SJSA1 (cell line): ENCODE measurements at regions not wholly inside any gene's neighbourhood (a gene's known extent, or its start where the extent isn't known, plus 50 kb on each side); places are given as distances from the start of the nearest gene placed in this dataset.
"Not testable (repeated sequence)": the region's sequence is repeated elsewhere in the genome, so short reads cannot be mapped to it uniquely, and the experiment has no call there.

Experiments
- DNase-seq, 2 experiments: peaks; one replicate each; pipeline ENCODE4 v3.0.0-alpha.2; 2015 to 2020; ENCODE audit warnings: low spot score in 2 of 2, low read depth in 1 of 2
- H3K27ac ChIP-seq: fragments of 250-450 bp; sonication (Bioruptor Pico); 2 replicates; pipeline ENCODE4 v1.5.1; 2020; ENCODE audit warnings: mild to moderate bottlenecking, moderate library complexity
- H3K27me3 ChIP-seq: fragments of 250-450 bp; sonication (Bioruptor Pico); replicated peaks from 2 replicates; pipeline ENCODE4 v1.5.1; 2020; ENCODE audit warnings: mild to moderate bottlenecking, moderate library complexity
- H3K36me3 ChIP-seq: fragments of 250-450 bp; sonication (Bioruptor Pico); 2 replicates; pipeline ENCODE4 v1.5.1; 2020; ENCODE audit warnings: mild to moderate bottlenecking
- H3K4me1 ChIP-seq: fragments of 250-450 bp; sonication (Bioruptor Pico); replicated peaks from 2 replicates; pipeline ENCODE4 v1.6.1; 2021; ENCODE audit warnings: mild to moderate bottlenecking
- H3K4me3 ChIP-seq: fragments of 250-450 bp; sonication (Bioruptor Pico); 2 replicates; pipeline ENCODE4 v1.5.1; 2020; ENCODE audit warnings: mild to moderate bottlenecking
- H3K9me3 ChIP-seq: fragments of 250-450 bp; sonication (Bioruptor Pico); replicated peaks from 2 replicates; pipeline ENCODE4 v1.5.1; 2020; ENCODE audit warnings: mild to moderate bottlenecking

GRCh38 chr12:88667615-88668014 is 87.3 kb upstream of the KITLG start:
- not testable (repeated sequence) for H3K36me3 ChIP-seq, H3K9me3 ChIP-seq, H3K27ac ChIP-seq, H3K4me3 ChIP-seq, H3K4me1 ChIP-seq, DNase-seq, H3K27me3 ChIP-seq

DNA sequence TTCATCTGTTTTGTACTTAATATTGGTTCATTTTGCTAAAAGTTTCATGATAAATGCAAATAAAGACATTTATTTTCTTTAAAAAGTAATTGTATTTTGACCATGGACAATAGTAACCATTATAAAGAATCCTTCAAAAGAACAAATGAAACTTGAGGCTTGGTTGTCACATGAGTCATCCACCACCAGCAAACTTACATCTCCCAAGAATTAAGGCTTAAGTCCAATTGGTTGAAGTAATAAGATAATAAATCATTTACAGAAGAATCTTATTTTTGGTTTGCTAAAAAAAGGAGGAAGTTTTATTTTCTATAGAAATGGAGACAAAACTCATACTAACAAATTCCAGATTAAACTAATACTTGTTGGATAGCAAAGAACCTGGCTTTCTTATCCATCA is 84.8 kb upstream of the KITLG start:
- H3K36me3 ChIP-seq: no peaks in the 10 kb centered on the region
- H3K27me3 ChIP-seq: no peaks in the 10 kb centered on the region
- H3K4me1 ChIP-seq: no peaks in the 10 kb centered on the region
- no peak overlapping the region for H3K4me3 ChIP-seq
- H3K9me3 ChIP-seq: no peaks in the 10 kb centered on the region
- DNase-seq: no peak
- no peak overlapping the region for H3K27ac ChIP-seq

DNA sequence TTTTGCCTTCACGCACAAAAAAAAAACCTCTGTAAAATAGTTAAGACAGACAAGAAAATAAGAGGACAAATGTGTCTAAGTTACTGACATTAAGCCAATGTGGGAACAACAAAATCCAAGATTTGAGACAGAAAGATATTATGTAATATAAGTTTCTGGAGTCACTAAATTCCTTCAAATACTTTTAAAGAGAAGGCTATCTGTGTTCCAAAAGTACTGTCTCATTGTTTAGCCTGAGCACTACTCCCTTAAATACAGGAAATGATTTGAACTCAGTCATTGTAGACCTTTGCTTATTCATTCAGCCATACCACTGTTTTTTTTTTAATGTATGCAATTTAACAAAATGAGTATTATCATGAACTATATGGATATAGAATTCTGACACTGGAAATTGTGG is 82.7 kb upstream of the KITLG start:
- H3K4me1 ChIP-seq: no peaks in the 10 kb centered on the region
- H3K9me3 ChIP-seq: no peaks in the 10 kb centered on the region
- no peaks in the 10 kb centered on the region for H3K36me3 ChIP-seq
- no peak for DNase-seq
- H3K4me3 ChIP-seq: no peak overlapping the region
- no peaks in the 10 kb centered on the region for H3K27me3 ChIP-seq
- H3K27ac ChIP-seq: no peak overlapping the region

DNA sequence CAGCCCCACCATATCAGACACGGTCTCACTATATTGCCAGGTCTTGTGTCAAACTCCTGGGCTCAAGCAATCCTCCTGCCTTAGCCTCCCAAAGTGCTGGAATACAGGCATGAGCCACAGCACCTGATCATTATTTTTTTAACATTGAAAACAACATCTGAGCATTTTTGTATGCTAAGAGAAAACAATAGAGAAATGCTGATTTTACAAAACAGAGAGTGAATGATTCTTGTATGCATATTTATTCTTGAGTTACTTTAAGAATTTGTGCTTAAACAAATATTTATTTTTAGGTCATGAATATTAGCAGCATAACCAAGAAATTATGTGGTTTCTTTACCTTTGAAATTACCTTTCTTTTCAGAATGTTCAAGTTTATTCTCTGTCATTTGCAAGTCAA is 81.8 kb upstream of the KITLG start:
- Histone ChIP-seq H3K9me3 (no peaks in the 10 kb centered on the region), H3K4me1 (no peaks in the 10 kb centered on the region), H3K27ac (no peak overlapping the region), H3K27me3 (no peaks in the 10 kb centered on the region), H3K36me3 (no peaks in the 10 kb centered on the region), H3K4me3 (no peak overlapping the region)
- DNase-seq: no peak

- Histone ChIP-seq H3K27me3 (no peaks in the 10 kb centered on the region), H3K4me3 (no peak overlapping the region), H3K27ac (no peak overlapping the region), H3K9me3 (no peaks in the 10 kb centered on the region), H3K36me3 (no peaks in the 10 kb centered on the region), H3K4me1 (no peaks in the 10 kb centered on the region)
- DNase-seq: no peak
Observed at GRCh38 chr12:88658009-88658408, 77.7 kb upstream of the KITLG start.

DNA sequence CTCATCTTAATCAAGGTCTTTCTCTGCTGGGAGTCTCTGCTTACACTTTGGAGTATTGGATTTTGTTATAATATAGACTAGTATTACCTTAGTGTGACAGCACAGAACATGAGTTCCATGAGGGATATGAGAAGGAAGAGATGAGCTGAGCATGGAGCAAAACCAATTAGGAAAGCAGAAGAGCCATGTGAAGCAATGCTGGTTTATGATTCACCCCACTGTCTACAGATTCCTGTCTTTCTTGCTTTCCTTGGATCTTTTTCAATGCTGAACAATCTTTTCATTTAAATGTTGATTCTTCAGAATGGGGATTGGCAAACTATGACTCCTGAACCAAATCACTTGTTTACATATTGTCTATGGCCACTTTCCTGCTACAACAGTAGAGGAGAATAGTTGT is 70.4 kb upstream of the KITLG start:
- Histone ChIP-seq H3K27ac (no peak overlapping the region), H3K36me3 (no peaks in the 10 kb centered on the region), H3K4me1 (no peaks in the 10 kb centered on the region), H3K27me3 (no peaks in the 10 kb centered on the region), H3K4me3 (no peak overlapping the region), H3K9me3 (no peaks in the 10 kb centered on the region)
- DNase-seq: no peak

DNA sequence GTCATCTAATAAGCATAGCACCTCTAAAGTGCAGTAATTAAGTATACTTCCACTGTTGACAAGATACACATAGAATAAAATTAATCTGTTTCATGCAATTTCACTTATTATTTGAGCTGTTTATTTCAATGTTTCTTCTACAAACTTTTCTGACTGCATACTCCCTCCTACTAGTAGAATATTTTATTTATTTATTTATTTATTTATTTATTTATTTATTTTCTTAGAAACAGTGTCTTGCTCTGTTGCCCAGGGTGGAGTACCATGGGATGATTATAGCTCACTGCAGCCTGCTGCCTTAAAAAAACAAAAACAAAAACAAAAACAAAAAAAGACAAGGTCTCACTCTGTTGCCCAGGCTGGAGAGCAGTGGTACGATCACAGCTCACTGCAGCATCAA is 68.4 kb upstream of the KITLG start:
- Histone ChIP-seq H3K4me1 (no peaks in the 10 kb centered on the region), H3K27ac (no peak overlapping the region), H3K27me3 (no peaks in the 10 kb centered on the region), H3K36me3 (no peaks in the 10 kb centered on the region), H3K4me3 (no peak overlapping the region), H3K9me3 (no peaks in the 10 kb centered on the region)
- DNase-seq: no peak

DNA sequence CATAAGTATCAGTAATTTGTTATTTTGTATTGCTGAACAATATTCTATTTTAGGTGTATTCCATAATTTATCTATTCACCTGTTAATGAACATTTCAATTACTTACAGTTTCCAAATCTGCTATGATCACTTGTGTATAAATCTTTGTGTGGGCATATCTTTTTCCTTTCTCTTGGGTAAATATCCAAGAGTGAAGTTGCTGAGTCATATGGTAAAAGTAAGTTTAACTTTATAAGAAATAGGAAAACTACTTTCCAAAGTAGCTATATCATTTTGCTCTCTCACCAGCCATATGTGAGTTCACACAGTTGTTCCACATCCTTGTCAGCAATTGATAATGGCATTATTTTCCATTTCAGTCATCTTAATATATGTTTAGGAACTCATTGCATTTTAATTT is 66.6 kb upstream of the KITLG start:
- Histone ChIP-seq H3K36me3 (no peaks in the 10 kb centered on the region), H3K4me1 (no peaks in the 10 kb centered on the region), H3K27ac (no peak overlapping the region), H3K9me3 (no peaks in the 10 kb centered on the region), H3K27me3 (no peaks in the 10 kb centered on the region), H3K4me3 (no peak overlapping the region)
- DNase-seq: no peak

DNA sequence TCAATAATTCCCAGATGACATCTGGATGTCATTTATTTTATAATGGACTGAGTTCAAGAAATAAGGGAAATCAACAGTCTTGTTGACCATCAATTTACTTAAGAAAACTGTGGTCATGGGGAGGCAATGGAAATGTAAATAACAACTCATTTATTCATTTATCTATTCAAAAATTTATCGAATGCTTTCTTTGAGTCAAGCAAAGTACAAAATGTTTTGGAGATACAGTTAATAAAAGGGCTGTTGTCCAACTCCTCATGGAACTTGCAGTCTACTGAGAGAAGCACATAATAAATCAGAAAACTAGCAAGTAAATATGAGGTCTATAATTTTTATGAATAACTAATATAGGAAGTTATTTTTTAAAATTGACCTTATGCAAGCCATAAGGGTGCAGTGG is 65.5 kb upstream of the KITLG start:
- Histone ChIP-seq H3K9me3 (no peaks in the 10 kb centered on the region), H3K4me3 (no peak overlapping the region), H3K27me3 (no peaks in the 10 kb centered on the region), H3K4me1 (no peaks in the 10 kb centered on the region), H3K36me3 (no peaks in the 10 kb centered on the region), H3K27ac (no peak overlapping the region)
- no peak for DNase-seq

DNA sequence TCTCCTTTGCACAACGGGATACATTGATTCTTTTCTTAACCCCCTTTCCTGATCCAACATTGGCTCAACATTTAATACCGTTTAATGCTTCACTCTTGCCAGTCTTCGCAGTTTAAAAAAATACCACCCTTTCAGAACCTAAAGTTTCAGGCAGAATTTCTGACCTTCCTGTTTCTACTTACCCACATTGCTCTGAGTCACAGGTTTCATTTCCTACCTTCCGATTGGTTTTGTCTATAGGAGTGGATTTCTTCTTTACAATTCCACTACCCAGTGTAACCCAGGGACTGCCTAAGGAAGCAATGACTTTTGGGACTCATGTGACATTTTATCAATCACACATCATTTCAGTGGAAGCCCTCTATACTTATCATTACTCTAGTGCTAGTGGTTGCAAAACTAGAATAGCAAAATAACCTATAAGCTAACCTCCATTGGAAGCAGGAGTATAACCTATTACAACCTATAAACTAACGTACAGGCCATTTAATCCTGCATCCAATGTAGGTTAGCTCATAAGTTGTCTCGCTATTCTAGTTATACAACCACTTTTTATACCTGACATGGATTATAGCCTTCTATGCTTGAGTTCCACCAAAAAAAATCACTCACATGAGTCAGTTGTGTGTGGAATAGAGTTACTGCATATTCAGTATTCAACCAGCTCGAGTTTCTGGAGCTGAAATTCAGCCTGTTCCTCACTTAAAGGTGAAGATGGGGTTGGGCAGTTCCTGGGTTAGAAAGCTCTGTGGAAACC is 64.9 kb upstream of the KITLG start:
- H3K27me3 ChIP-seq: no peaks in the 10 kb centered on the region
- H3K36me3 ChIP-seq: no peaks in the 10 kb centered on the region
- no peak for DNase-seq
- H3K9me3 ChIP-seq: no peaks in the 10 kb centered on the region
- no peak overlapping the region for H3K4me3 ChIP-seq
- H3K4me1 ChIP-seq: no peaks in the 10 kb centered on the region
- no peak overlapping the region for H3K27ac ChIP-seq

GRCh38 chr12:88643685-88644084 is 63.4 kb upstream of the KITLG start:
- no peaks in the 10 kb centered on the region for H3K27me3 ChIP-seq
- H3K27ac ChIP-seq: no peak overlapping the region
- H3K4me3 ChIP-seq: no peak overlapping the region
- H3K36me3 ChIP-seq: no peaks in the 10 kb centered on the region
- no peaks in the 10 kb centered on the region for H3K4me1 ChIP-seq
- no peak for DNase-seq
- no peaks in the 10 kb centered on the region for H3K9me3 ChIP-seq

DNA sequence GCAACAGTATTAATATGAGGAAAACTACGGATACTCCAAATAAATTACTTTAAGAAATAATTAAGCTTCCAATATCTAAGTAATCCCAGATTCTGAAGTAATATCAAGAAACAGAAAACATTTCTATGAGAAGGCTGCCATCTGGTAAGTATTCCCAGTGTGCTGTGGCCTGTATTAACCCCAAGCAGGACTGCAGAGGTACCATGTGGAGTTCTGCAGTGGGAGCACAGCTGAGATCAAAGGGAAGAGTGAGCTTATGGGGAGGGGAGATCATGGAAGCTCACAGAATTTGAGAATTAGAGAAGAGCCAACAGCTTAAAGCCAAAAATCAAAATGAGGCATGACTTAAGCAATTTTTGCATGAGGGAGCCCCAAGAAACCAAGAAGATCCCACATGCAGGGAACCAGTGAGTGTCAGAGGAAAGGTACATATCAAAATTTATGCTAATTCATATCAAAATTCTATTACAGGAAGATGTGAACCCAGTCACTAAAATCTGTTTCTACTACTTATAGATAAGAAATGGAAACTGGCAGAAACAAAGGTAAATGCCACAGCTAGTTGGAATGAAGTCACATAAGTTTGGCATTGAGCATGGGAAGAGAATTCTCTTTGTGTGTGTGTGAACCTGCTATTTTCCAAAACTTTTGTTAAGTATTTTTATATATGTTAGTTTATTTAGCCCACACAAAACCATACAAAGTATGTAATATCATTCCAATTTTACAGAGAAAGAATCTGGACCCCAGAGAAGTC is 62.6 kb upstream of the KITLG start:
- H3K27ac ChIP-seq: no peak overlapping the region
- no peaks in the 10 kb centered on the region for H3K27me3 ChIP-seq
- no peaks in the 10 kb centered on the region for H3K36me3 ChIP-seq
- DNase-seq: no peak
- H3K9me3 ChIP-seq: no peaks in the 10 kb centered on the region
- no peaks in the 10 kb centered on the region for H3K4me1 ChIP-seq
- no peak overlapping the region for H3K4me3 ChIP-seq

GRCh38 chr12:88638966-88639760 is 58.9 kb upstream of the KITLG start:
- DNase-seq: no peak
- H3K27ac ChIP-seq: no peak overlapping the region
- H3K4me1 ChIP-seq: no peaks in the 10 kb centered on the region
- H3K27me3 ChIP-seq: no peaks in the 10 kb centered on the region
- H3K36me3 ChIP-seq: no peaks in the 10 kb centered on the region
- no peak overlapping the region for H3K4me3 ChIP-seq
- no peaks in the 10 kb centered on the region for H3K9me3 ChIP-seq

DNA sequence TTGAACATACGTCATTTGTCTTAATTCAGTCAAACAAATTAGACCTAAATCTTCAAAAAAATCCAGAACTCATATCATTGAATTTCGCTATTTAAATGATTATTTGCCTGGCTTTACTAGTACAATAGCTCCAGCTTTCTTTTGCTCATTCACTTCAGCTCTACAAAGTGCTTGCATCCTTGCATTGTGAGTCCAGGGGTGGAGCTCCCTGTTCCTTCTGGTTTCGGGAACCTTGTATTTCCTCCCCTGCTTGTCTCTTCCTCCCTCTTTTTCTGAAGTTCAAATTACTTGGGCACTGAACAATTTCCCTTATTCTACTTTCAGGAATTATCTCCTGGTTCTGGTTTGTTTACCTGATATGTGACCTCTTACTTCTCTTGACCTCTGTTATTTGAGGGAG is 58.1 kb upstream of the KITLG start:
- no peaks in the 10 kb centered on the region for H3K27me3 ChIP-seq
- no peak overlapping the region for H3K27ac ChIP-seq
- no peak for DNase-seq
- H3K4me3 ChIP-seq: no peak overlapping the region
- no peaks in the 10 kb centered on the region for H3K9me3 ChIP-seq
- no peaks in the 10 kb centered on the region for H3K4me1 ChIP-seq
- no peaks in the 10 kb centered on the region for H3K36me3 ChIP-seq
